SJCRH30 (cell line): ENCODE measurements at regions not wholly inside any gene's neighbourhood (a gene's known extent, or its start where the extent isn't known, plus 50 kb on each side); places are given as distances from the start of the nearest gene placed in this dataset.

ENCODE experiments used
- DNase-seq, 2 experiments: peaks; one replicate each; pipeline ENCODE4 v3.0.0-alpha.2; 2015 to 2020
- H3K27ac ChIP-seq: fragments of 250-450 bp; sonication (Bioruptor Pico); 2 replicates; pipeline ENCODE4 v1.5.1; 2020; ENCODE audit warnings: mild to moderate bottlenecking, moderate library complexity
- H3K27me3 ChIP-seq: fragments of 250-450 bp; sonication (Bioruptor Pico); 2 replicates; pipeline ENCODE4 v1.5.1; 2020; ENCODE audit warnings: mild to moderate bottlenecking, moderate library complexity
- H3K36me3 ChIP-seq: fragments of 250-450 bp; sonication (Bioruptor Pico); 2 replicates; pipeline ENCODE4 v1.5.1; 2020; ENCODE audit warnings: mild to moderate bottlenecking, moderate library complexity
- H3K4me1 ChIP-seq: fragments of 250-450 bp; sonication (Bioruptor Pico); 2 replicates; pipeline ENCODE4 v1.5.1; 2020; ENCODE audit warnings: mild to moderate bottlenecking, moderate library complexity
- H3K4me3 ChIP-seq: fragments of 250-450 bp; sonication (Bioruptor Pico); 2 replicates; pipeline ENCODE4 v1.5.1; 2020; ENCODE audit warnings: mild to moderate bottlenecking, moderate library complexity
- H3K9me3 ChIP-seq: fragments of 250-450 bp; sonication (Bioruptor Pico); replicated peaks from 2 replicates; pipeline ENCODE4 v1.5.1; 2020; ENCODE audit warnings: mild to moderate bottlenecking, moderate library complexity

DNA sequence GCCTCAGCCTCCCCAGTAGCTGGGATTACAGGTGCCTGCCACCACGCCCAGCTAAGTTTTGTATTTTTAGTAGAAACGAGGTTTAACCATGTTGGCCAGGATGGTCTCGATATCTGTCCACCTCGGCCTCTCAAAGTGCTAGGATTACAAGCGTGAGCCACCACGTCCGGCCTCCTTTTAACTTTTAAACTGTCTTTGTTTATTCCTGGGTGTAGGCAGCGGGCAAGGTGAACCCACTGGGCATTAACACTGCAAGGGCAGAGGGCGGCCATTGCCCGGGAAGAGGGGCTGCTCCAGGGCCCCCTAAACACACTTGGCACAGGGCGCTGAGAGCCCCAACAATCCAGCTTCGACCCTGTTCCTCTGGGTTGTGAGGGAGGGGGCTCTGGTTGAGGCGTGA, 693.6 kb downstream of the BRD1 start:
- DNase-seq: no peak
- H3K9me3 ChIP-seq: no peaks in the 10 kb centered on the region
- H3K27ac ChIP-seq: no peak overlapping the region
- H3K27me3 ChIP-seq: peaks cover 16% of the 10 kb centered on the region
- no peaks in the 10 kb centered on the region for H3K4me1 ChIP-seq
- no peaks in the 10 kb centered on the region for H3K36me3 ChIP-seq
- no peak overlapping the region for H3K4me3 ChIP-seq

DNA sequence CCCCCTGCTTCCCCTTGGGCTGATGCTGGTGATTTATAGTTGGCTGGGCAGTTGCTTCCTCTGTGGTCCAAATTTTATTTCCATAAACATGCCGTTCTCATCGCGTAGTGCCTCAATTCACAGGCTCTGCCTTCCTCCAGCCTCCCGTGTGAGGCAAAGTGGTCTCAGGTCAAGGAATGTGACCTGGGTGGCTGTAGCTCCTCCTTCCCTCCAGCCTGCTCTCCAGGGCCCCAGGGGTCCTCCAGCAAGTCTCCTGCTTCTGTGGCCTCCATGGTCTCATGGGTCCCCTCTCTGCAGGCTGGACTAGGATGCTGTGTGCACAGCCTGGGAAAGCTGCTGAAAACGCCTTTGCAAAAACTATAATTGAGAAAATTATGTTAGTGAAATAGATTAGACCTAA, 694.1 kb downstream of the BRD1 start:
- H3K27ac ChIP-seq: no peak overlapping the region
- no peaks in the 10 kb centered on the region for H3K4me1 ChIP-seq
- no peak overlapping the region for H3K4me3 ChIP-seq
- H3K27me3 ChIP-seq: peaks cover 16% of the 10 kb centered on the region
- H3K9me3 ChIP-seq: no peaks in the 10 kb centered on the region
- DNase-seq: no peak
- no peaks in the 10 kb centered on the region for H3K36me3 ChIP-seq

DNA sequence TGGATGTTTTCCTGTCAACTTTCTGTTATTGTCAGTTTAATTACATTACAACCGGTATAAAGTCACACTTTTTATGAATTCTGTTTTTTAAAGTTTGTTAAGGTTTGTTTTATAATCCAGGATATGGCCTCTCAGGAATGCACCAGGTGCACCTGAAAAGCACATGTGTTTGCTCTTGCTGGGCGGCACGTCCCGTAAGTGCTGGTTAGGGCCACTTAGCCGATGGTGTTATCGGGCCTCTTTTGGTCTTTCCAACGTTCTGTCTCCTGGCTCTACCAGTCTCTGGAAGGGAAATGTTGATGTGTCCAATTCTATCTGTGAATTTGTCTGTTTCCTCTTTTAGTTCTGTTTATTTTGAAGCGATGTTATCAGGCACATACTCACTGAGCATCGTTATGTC, 695.7 kb downstream of the BRD1 start:
- peaks cover 20% of the 10 kb centered on the region for H3K27me3 ChIP-seq
- H3K36me3 ChIP-seq: no peaks in the 10 kb centered on the region
- H3K4me3 ChIP-seq: no peak overlapping the region
- no peaks in the 10 kb centered on the region for H3K4me1 ChIP-seq
- no peak overlapping the region for H3K27ac ChIP-seq
- DNase-seq: no peak
- H3K9me3 ChIP-seq: no peaks in the 10 kb centered on the region

DNA sequence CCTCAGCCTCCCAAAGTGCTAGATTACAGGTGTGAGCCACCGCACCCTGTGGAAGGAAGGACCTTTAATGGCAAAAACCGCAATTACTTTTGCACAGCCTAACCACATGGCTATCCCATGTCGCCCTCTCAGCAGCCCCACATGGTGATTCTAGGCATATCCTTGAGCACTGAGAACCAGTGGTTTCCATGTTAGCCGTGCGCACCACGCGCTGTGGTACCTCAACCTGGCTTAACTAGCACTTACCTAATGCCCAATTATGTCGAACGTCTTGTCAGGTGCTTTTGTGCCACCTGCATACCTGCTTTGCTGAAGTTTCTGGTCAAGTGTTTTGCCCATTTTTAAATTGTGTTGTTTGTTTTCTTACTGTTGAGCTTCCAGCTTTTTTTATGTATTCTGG, 697.9 kb downstream of the BRD1 start:
- Histone ChIP-seq H3K27ac (no peak overlapping the region), H3K4me1 (no peaks in the 10 kb centered on the region)

DNA sequence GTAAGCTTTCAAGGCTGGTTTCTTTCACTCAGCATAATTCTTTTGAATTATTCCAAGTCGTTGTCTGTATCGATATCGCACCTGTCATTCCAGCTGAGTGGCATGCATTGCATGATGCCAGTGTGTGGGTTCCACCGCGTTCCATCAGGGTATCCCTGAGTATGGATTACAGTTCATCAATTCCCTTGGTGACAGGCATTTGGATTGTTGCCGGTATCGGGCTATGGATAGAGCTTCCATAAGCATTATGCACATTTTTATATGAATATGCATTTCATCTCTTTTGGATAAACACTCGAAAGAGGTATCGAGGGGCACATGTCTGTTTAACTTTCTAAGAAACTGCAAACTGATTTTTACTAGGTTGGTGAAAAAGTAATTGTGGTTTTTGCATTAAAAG, 698.8 kb downstream of the BRD1 start:
- no peak for DNase-seq
- Histone ChIP-seq H3K27ac (no peak overlapping the region), H3K9me3 (no peaks in the 10 kb centered on the region), H3K36me3 (no peaks in the 10 kb centered on the region), H3K4me1 (no peaks in the 10 kb centered on the region), H3K4me3 (no peak overlapping the region), H3K27me3 (peaks cover 35% of the 10 kb centered on the region)

More for the DNA sequence above, 697.9 kb downstream of the BRD1 start:
- DNase-seq: no peak
- Histone ChIP-seq H3K27me3 (peaks cover 31% of the 10 kb centered on the region), H3K36me3 (no peaks in the 10 kb centered on the region), H3K9me3 (no peaks in the 10 kb centered on the region), H3K4me3 (no peak overlapping the region)

DNA sequence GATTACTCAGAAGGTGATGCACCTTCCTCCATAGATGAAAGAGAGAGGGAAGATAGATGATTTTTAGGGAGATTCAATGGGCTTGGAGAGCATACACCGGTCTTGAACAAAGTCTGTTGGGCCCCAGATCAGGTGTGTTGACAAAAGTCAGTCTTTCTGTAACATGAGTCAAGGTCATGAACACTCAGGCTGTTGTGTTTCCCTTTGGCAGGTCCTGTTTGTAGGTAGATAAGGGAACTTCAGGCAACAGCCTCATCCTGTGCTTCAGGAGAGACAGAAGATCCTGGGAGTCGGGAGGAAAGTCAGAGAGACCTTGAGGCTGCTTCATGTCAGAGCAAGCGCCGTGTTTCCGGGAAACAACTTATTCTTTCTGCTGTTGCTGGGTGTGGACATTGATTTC, 703.1 kb downstream of the BRD1 start:
- peaks cover 35% of the 10 kb centered on the region for H3K27me3 ChIP-seq
- no peaks in the 10 kb centered on the region for H3K36me3 ChIP-seq
- H3K9me3 ChIP-seq: no peaks in the 10 kb centered on the region
- no peaks in the 10 kb centered on the region for H3K4me1 ChIP-seq
- H3K27ac ChIP-seq: no peak overlapping the region
- no peak overlapping the region for H3K4me3 ChIP-seq
- DNase-seq: no peak

DNA sequence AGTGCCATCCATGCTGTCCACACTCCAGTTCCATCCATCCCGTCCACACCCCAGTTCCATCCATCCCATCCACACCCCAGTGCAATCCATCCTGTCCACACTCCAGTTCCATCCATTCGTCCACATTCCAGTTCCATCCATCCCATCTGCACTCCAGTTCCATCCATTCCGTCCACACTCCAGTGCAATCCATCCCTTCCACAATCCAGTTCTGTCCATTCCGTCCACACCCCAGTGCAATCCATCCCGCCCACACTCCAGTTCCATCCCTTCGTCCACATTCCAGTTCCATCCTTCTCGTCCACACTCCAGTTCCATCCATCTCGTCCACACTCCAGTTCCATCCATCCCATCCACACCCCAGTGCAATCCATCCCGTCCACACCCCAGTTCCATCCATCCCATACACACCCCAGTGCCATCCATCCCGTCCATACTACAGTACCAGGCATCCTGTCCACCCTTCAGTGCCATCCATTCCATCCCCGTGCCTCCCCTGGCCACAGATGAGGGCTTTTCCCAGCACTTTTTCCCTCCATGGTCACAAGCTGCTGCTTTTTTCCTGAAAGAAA, 704.0 kb downstream of the BRD1 start:
- Histone ChIP-seq H3K27ac (no peak overlapping the region), H3K9me3 (no peaks in the 10 kb centered on the region), H3K27me3 (peaks cover 38% of the 10 kb centered on the region), H3K36me3 (no peaks in the 10 kb centered on the region), H3K4me1 (no peaks in the 10 kb centered on the region), H3K4me3 (no peak overlapping the region)
- DNase-seq: no peak

DNA sequence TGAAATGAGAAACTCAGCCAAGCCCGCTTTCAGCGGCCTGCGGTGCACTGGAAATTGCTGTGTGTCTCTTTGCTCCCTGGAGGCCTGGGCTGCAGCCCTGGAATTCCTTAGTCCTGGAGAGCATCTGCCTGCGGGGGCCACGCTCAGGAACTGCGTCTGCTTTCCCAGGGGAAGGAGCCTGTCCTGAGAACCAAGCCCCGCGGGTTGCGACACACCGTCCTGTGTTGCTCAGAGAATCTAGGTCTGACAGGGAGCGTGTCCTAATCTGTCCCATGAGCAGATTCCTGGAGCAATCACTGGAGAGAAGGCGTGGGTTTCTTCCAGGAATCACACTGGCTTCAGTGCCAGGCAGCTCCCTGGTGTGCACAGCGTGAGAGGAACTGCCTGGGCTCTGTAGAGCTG, 708.1 kb downstream of the BRD1 start:
- peaks cover 52% of the 10 kb centered on the region for H3K27me3 ChIP-seq
- H3K4me3 ChIP-seq: no peak overlapping the region
- DNase-seq: no peak
- no peak overlapping the region for H3K27ac ChIP-seq
- H3K4me1 ChIP-seq: no peaks in the 10 kb centered on the region
- H3K9me3 ChIP-seq: no peaks in the 10 kb centered on the region
- no peaks in the 10 kb centered on the region for H3K36me3 ChIP-seq

DNA sequence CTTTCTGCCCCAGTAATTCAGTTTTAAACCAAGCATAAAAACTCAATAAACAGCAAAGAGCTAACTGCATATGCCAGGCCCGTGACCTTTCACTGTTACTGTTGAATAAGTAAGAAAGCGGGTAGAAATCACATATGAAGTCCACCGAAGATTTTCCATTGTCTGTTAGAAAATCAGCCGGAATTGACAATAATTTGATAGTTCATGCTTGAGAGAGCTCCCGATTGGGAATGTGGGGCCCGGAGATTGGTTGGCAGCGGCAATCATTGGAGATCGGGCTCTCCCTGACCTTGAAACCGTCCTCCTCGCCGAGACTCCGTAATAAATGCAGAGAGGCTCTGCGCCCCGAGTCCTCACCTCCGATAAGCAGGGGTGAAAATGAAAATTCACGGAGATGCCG, 709.6 kb downstream of the BRD1 start:
- Histone ChIP-seq H3K4me3 (no peak overlapping the region), H3K4me1 (no peaks in the 10 kb centered on the region), H3K9me3 (no peaks in the 10 kb centered on the region), H3K27ac (no peak overlapping the region), H3K36me3 (no peaks in the 10 kb centered on the region), H3K27me3 (peaks cover 57% of the 10 kb centered on the region)
- DNase-seq: no peak

DNA sequence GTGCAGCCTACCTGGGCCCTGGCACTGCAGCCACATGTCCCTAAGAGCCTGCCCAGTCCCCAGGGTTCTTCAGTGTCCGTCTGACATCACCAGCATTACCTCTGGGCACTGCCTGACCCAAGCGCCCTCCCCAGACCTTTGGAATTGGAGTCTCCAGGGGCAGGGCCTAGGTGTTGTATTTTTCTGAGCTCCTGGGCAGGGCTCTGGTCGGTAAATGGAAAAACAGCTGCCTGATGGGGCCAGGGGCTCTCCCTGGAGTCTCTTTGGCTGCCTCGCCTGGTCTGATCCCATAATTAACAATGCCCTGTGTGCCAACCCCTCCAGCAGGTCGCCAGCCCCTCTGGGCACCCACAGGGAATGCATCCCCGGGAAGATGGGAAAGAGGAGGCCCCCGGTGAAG, 710.2 kb downstream of the BRD1 start:
- Histone ChIP-seq H3K27me3 (peaks cover 63% of the 10 kb centered on the region), H3K4me3 (no peak overlapping the region), H3K36me3 (no peaks in the 10 kb centered on the region), H3K27ac (no peak overlapping the region), H3K9me3 (no peaks in the 10 kb centered on the region), H3K4me1 (no peaks in the 10 kb centered on the region)
- no peak for DNase-seq

DNA sequence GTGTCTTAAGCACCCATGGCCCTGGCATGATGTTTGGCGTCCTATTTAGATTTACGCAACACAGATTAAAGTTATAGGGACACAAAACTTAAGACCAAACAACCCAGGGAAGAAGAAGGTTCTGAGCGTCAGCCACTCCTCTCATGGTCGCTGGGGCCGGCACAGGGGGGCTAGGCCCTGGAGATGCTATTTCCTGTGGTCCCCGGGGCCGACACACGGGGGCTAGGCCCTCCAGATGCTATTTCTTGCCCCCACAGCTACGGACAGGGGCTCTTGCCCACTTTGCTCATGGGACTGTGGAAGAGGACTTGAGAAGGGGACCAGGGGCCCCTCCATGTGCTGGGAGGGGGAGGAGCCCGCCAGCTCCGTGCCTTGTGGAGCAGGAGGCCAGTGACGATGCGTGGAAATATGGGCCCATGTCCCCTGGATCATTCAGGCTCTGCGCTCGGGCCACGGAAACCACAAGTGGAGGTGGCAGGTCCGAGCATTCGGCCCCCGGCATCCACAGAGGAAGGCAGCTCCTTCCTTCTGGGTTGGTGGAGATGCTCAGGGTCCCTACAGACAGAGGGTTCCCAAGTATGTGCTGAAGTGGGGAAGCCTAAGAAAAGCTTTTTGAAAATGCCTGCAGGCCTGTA, 711.1 kb downstream of the BRD1 start:
- Histone ChIP-seq H3K27me3 (peaks cover 62% of the 10 kb centered on the region), H3K27ac (no peak overlapping the region), H3K4me1 (no peaks in the 10 kb centered on the region), H3K9me3 (no peaks in the 10 kb centered on the region), H3K4me3 (no peak overlapping the region), H3K36me3 (no peaks in the 10 kb centered on the region)
- DNase-seq: no peak

DNA sequence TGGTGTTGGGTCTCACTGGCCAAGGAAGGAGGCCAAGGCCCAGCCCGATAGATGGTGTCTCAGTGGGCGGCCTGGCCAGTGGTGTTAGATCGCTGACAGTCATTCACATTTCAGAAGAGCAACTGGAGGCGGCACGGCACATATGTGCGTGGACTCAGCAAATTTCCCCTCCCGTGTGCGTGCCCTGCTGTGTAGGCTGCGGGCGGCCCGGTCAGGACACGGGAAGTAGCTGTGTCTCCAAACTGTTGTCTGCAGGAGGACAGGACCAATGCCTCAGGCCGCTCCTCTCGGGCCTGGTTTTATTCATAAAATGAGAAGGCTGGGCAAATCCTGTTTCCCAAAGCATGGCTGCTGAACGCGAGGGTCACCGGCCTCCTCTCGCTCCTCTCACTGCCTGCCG, 711.7 kb downstream of the BRD1 start:
- no peaks in the 10 kb centered on the region for H3K9me3 ChIP-seq
- H3K4me3 ChIP-seq: no peak overlapping the region
- no peaks in the 10 kb centered on the region for H3K4me1 ChIP-seq

DNA sequence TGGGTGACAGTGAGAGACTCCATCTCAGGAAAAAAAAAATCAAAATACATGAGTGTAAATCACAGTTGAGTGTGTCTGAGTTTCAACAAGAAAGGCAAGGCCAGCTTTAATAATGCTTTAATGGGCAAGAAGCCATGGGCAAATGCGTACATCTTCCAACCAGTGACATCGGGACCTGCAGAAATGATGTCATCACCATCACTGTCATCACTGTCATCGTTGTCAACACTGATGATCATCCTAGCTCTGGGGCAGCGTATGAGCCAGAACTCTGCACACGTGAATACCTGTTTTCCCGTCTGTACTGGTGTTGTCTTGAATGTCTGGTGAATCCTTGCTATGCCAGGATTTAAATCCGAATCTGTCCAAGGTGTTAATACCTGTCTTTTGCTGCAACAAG, 712.5 kb downstream of the BRD1 start:
- Histone ChIP-seq H3K27ac (no peak overlapping the region), H3K4me3 (no peak overlapping the region), H3K9me3 (no peaks in the 10 kb centered on the region), H3K27me3 (peaks cover 68% of the 10 kb centered on the region), H3K36me3 (no peaks in the 10 kb centered on the region), H3K4me1 (no peaks in the 10 kb centered on the region)
- no peak for DNase-seq

More for the DNA sequence above, 711.7 kb downstream of the BRD1 start:
- no peak for DNase-seq
- Histone ChIP-seq H3K27me3 (peaks cover 68% of the 10 kb centered on the region), H3K36me3 (no peaks in the 10 kb centered on the region), H3K27ac (no peak overlapping the region)

DNA sequence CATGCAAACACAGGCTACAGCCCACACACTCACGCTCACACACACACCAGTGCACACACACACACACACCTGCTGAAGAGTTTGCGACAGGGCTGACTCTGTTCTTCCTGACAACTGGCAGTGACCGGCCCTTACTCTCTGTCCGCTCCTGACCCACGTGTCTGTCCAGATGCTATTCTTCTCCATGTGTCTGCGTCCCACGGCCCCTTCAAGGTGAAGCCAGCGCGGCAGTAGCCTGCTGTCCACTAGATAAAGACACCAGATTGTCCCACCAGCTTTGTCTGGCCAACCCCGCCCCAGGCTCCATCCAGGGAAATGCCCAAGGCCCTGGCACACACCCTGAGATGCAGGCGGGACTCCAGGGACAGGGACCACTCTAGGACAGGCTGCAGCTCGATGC, 713.9 kb downstream of the BRD1 start:
- Histone ChIP-seq H3K36me3 (no peaks in the 10 kb centered on the region), H3K4me1 (no peaks in the 10 kb centered on the region), H3K27ac (no peak overlapping the region), H3K27me3 (peaks cover 59% of the 10 kb centered on the region), H3K9me3 (no peaks in the 10 kb centered on the region), H3K4me3 (no peak overlapping the region)
- DNase-seq: no peak

DNA sequence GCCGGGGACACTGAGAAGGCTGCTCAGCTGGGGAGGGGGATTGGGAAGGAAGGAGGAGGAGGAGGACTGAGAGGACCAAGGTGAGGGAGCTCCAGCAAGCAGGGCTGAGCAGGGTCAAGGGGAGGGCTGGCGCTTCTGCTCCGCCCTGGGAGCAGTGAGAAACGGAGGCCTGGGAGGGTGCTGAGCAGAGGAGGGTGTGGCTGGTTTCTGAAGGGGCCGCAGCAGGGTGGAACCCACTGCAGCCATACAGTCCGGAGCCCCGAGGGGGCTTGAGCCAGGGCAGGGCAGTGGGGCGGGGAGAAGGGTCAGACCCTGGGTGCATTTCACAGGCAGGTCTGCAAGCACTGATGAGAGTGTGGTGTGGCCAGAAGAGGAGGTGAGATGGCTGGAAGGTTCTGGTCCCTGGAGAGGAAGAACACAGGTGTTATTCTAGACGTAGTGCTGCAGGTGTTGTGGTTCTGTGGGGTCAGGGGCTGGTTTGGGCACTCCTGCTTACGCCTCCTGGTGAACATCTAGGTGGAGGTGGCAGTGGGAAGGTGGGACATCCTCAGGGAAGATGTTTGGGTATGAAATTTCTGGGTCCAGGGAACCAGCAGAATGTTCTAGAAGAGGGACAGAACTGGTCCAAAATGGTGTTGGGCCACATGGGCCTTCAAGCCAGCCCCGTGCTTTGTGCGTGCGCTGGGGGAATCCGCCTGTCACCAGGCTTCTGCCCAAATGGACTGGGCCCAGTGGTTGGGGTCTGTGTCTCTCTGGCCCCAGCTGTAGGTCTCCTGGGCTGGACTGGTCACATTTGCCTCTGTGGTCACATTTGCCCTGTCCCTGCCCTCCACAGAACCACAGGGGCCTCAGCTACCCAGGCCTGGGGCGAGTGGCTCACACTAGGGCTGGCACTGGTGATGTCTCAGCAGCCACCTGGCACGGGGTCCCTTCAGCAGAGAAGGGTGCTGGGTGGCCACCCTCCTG, 714.7 kb downstream of the BRD1 start:
- H3K27ac ChIP-seq: no peak overlapping the region
- H3K27me3 ChIP-seq: peaks cover 60% of the 10 kb centered on the region
- no peaks in the 10 kb centered on the region for H3K9me3 ChIP-seq
- H3K36me3 ChIP-seq: no peaks in the 10 kb centered on the region
- no peak overlapping the region for H3K4me3 ChIP-seq
- DNase-seq: no peak
- no peaks in the 10 kb centered on the region for H3K4me1 ChIP-seq
